ENCODE measurements at regions not wholly inside any gene's neighbourhood (a gene's known extent, or its start where the extent isn't known, plus 50 kb on each side); places are given as distances from the start of the nearest gene placed in this dataset.
"Not testable (repeated sequence)": the region's sequence is repeated elsewhere in the genome, so short reads cannot be mapped to it uniquely, and the experiment has no call there.

GRCh38 chr2:109049022-109049421 is 60.0 kb upstream of the EDAR start:
- no peak for DNase-seq (ENCODE audit: low spot score)

GRCh38 chr2:109048163-109048562 is 59.1 kb upstream of the EDAR start:
- DNase-seq (ENCODE audit: low spot score), result no peak

GRCh38 chr2:109047569-109047968 is 58.5 kb upstream of the EDAR start:
- DNase-seq (ENCODE audit: low spot score), result not testable (repeated sequence)

- no peak for DNase-seq (ENCODE audit: low spot score)
Observed at GRCh38 chr2:109046925-109047508, 58.0 kb upstream of the EDAR start.

- DNase-seq (ENCODE audit: low spot score), result no peak
Observed at GRCh38 chr2:109045505-109045904, 56.5 kb upstream of the EDAR start.

- no peak for DNase-seq (ENCODE audit: low spot score)
Observed at GRCh38 chr2:109038992-109039391, 50.0 kb upstream of the EDAR start.

Measured in CD4-positive, alpha-beta T cell treated with Interleukin-15 for 4 hours (primary cell).